BE2C (cell line): ENCODE measurements at regions not wholly inside any gene's neighbourhood (a gene's known extent, or its start where the extent isn't known, plus 50 kb on each side); places are given as distances from the start of the nearest gene placed in this dataset.

Source experiments
- DNase-seq: peaks from one replicate; pipeline ENCODE4 v3.0.0-alpha.2; 2020
- H3K27me3 ChIP-seq: fragments of 250-450 bp; sonication (Bioruptor Pico); 2 replicates; pipeline ENCODE4 v1.5.1; 2020; ENCODE audit warnings: mild to moderate bottlenecking
- H3K36me3 ChIP-seq: fragments of 250-450 bp; sonication (Bioruptor Pico); 2 replicates; pipeline ENCODE4 v1.5.1; 2020; ENCODE audit warnings: mild to moderate bottlenecking
- H3K4me1 ChIP-seq: fragments of 250-450 bp; sonication (Bioruptor Pico); 2 replicates; pipeline ENCODE4 v1.5.1; 2020
- H3K4me3 ChIP-seq: 2 replicates; pipeline ENCODE4 v1.5.1; 2011; ENCODE audit warnings: low read depth, low read length
- H3K9me3 ChIP-seq: fragments of 250-450 bp; sonication (Bioruptor Pico); 2 replicates; pipeline ENCODE4 v1.5.1; 2020
- CTCF ChIP-seq: IDR thresholded peaks from 2 replicates; pipeline ENCODE4 v1.5.1; 2012; ENCODE audit warnings: mild to moderate bottlenecking, low read depth, low read length

DNA sequence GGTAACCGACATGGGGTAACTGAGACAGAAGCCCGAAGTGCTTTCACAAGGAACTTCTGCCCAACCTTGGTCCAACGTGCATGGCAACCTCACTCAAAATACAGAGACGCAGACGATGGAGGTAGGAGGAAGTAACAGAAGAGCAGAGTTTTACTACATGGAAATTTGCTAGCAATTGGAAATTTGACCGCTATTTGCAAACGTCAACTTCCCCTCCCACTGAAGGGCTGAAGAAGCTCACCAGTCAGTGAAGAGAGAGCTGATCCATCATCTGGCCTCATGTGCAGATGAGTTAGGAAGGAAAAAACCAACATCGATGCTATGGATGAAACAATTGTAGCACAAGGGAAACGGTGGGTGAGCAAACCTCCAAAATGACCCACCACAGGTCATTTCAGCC, 196.7 kb downstream of the RGS3 start:
- Histone ChIP-seq H3K9me3 (no peaks in the 10 kb centered on the region), H3K27me3 (no peaks in the 10 kb centered on the region; the same call in 1 of the 2 replicates), H3K4me3 (no peak overlapping the region), H3K4me1 (peaks cover 4% of the 10 kb centered on the region; the same call in 1 of the 2 replicates), H3K36me3 (no peaks in the 10 kb centered on the region)
- TF ChIP-seq CTCF = no peak
- DNase-seq = no peak

- no peak for DNase-seq
- Histone ChIP-seq H3K9me3 (no peaks in the 10 kb centered on the region), H3K4me1 (peaks cover 4% of the 10 kb centered on the region; the same call in 1 of the 2 replicates), H3K27me3 (no peaks in the 10 kb centered on the region; the same call in 1 of the 2 replicates), H3K4me3 (no peak overlapping the region), H3K36me3 (no peaks in the 10 kb centered on the region)
- TF ChIP-seq CTCF = no peak
These were observed 197.5 kb downstream of the RGS3 start for GRCh38 chr9:113661074-113661473.

- Histone ChIP-seq H3K9me3 (no peaks in the 10 kb centered on the region), H3K4me3 (no peak overlapping the region), H3K4me1 (no peaks in the 10 kb centered on the region), H3K36me3 (no peaks in the 10 kb centered on the region), H3K27me3 (no peaks in the 10 kb centered on the region; the same call in 1 of the 2 replicates)
- no peak for TF ChIP-seq CTCF
- no peak for DNase-seq
These were observed 200.8 kb downstream of the RGS3 start for GRCh38 chr9:113664181-113664875.

- no peaks in the 10 kb centered on the region for H3K4me1 ChIP-seq
- no peak for DNase-seq
- H3K4me3 ChIP-seq = no peak overlapping the region
- no peaks in the 10 kb centered on the region for H3K9me3 ChIP-seq
- no peaks in the 10 kb centered on the region; the same call in 1 of the 2 replicates for H3K27me3 ChIP-seq
- no peaks in the 10 kb centered on the region for H3K36me3 ChIP-seq
- no peak for TF ChIP-seq CTCF
These were observed 201.5 kb downstream of the RGS3 start for GRCh38 chr9:113665064-113665463.

DNA sequence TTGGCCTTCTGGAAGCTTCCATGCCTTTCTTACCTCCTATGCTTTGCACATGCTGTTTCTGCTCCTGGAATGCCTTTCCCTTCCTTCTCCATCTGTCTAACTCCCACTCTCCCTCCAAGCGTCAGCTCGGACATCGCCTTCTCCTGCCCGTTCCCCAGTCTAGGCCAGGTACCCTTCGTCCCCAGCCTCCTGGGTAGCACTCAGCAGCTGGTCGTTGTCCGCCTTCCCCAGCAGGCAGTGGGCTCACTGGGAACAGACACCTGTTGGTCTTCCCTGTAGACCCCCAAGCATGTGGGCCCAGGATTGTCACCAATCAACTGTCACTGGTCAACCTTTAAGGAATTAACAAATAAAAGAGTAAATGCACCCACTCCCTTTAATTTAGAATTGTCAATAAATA, 202.2 kb downstream of the RGS3 start:
- no peak for TF ChIP-seq CTCF
- no peaks in the 10 kb centered on the region for H3K4me1 ChIP-seq
- no peaks in the 10 kb centered on the region for H3K36me3 ChIP-seq

DNA sequence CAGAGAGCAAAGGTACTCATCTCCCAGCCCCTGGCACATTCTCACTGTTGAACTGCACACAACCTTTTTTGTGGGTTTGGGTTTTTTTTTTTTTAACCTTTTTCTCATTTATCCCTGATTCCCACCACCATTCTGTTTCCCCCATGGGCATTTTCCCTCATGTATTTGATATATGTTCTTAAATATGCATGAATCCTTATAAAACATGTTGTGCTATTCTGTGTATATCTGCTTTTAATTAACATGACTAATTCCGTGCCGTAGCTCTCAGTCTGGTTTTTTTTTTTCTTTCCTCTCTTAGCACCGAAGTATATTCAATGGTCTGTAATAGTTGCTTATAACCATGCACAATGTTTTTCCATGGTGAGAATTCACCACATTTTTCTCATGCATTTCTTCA, 204.5 kb downstream of the RGS3 start:
- TF ChIP-seq CTCF = no peak

More for the DNA sequence above, 202.2 kb downstream of the RGS3 start:
- Histone ChIP-seq H3K9me3 (no peaks in the 10 kb centered on the region), H3K4me3 (no peak overlapping the region), H3K27me3 (no peaks in the 10 kb centered on the region; the same call in 1 of the 2 replicates)
- no peak for DNase-seq

More for the DNA sequence above, 204.5 kb downstream of the RGS3 start:
- Histone ChIP-seq H3K4me1 (no peaks in the 10 kb centered on the region), H3K4me3 (no peak overlapping the region), H3K9me3 (no peaks in the 10 kb centered on the region), H3K36me3 (no peaks in the 10 kb centered on the region), H3K27me3 (no peaks in the 10 kb centered on the region; the same call in 1 of the 2 replicates)
- no peak for DNase-seq
